Stimulated activated CD8-positive, alpha-beta memory T cell treated with anti-CD3 and anti-CD28 coated beads, Interleukin-4, amount 100 ng/mL, for 48 hours (primary cell): ENCODE measurements at regions not wholly inside any gene's neighbourhood (a gene's known extent, or its start where the extent isn't known, plus 50 kb on each side); places are given as distances from the start of the nearest gene placed in this dataset.
"Not testable (repeated sequence)": the region's sequence is repeated elsewhere in the genome, so short reads cannot be mapped to it uniquely, and the experiment has no call there.

Experiments used
- DNase-seq: peaks from one replicate; pipeline ENCODE4 v3.0.0-alpha.2; 2020

DNA sequence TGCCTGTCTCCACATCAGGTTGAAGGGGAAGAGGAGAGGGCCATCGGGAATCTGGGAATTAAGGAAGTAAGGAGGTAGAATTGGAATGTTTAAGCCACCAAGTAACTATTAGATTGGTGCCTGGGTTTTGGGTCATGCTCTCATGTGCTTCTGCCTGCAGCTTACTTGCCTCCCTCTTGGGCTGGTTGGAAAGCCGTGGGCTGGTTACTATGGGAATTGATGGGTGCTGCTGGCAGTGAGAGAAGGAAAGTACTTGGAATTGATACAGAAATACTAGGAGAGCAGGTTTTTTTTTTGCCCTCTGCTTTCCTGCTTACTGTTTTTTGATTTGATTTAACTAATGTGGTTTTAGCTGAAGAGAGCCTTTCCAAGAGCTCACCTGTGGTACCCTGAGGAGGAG lies 493.5 kb upstream of the RGS6 start:
- DNase-seq: no peak

DNA sequence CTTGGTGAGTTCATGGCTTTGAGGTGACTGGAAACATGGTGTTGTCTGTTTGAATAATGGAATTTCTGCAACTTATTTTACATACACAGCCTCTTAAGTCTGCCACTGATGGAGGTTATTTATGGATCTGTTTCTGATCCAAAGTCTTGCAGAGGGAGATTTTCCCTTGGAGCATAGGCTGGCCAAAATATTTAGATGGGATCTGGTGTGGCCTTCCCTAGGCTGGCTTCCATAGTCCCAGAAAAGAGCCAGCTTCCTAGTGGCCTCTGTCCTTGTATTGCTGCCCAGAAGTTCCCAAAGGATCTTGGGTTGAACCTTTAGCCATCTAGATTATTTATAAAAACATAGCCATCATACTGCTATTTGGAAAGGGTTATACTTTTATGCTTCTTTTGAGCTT lies 491.1 kb upstream of the RGS6 start:
- DNase-seq: no peak

DNA sequence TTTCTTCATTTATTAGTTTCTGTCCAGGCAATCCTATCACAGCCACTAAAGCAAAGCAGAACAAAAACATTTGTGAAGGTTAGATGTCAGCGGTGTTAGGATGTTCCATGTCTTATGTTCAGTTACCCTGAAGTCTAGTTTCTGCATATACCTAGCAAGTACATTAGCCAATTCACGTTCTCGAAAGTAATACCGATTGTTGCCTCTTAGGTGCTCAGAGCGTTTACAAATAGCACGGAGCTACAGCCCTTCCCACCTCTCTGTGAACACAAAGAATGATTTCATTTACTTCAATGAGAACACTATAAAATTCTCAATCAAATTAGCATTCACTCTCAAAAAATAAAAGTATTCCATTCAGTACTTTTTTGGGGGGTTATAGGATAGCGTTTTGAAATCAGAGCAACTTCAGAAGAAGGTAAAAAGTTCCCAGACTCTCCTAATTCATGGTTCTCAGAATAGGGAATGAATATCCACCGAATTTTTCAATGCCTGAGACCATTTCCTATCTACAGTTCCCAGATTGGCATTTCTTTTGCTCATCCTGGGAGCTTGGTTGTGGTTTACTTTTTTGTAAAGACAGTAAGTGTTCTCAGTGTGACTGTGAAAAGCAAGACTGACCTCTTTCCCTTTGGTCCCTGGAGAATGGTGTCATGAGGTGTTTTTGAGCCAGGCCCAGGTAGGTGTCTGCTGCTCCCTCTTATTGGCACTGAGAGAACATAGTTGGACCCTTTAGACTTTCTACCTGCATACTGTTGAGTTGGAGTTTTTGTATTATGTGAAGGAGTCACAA lies 488.0 kb upstream of the RGS6 start:
- DNase-seq: no peak

DNA sequence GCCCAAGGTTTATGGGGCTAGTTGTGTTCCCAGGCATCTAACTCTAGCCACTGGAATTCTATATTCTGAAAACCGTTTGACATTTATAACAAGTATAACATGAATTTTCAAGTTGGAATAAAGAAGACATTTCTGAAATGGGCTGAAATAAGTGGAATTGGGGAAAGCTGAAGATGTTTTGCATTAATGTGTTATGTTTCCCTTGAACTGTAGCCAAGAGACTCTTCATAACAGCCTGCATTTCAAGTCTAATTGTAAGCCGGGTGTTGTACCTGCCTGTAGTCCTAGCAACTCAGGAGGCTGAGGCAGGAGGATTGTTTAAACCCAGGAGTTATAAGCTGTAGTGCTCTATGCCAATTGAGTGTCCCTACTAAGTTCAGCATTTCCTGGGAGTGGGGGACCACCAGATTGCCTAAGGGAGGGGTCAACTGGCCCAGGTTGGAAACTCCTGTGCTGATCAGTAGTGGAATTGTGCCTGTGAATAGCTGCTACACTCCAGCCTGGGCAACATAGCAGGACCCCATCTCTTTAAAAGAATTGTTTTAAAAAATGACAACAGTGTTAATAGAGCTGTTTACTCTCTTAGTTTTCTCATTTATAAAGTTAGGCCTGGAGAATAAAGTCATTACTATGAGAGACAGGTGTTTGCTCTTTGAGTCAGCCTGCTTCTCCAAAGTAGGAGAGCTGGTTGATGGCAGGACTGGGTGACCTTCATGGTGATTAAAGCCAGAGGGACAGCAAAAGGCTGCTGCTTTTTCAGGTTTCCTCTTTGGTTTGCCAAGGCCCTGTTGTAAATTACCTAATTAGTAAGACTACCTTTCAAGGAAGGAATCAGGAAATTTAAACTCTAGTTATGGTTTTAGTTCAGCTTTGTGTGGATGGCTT lies 483.6 kb upstream of the RGS6 start:
- no peak for DNase-seq

DNA sequence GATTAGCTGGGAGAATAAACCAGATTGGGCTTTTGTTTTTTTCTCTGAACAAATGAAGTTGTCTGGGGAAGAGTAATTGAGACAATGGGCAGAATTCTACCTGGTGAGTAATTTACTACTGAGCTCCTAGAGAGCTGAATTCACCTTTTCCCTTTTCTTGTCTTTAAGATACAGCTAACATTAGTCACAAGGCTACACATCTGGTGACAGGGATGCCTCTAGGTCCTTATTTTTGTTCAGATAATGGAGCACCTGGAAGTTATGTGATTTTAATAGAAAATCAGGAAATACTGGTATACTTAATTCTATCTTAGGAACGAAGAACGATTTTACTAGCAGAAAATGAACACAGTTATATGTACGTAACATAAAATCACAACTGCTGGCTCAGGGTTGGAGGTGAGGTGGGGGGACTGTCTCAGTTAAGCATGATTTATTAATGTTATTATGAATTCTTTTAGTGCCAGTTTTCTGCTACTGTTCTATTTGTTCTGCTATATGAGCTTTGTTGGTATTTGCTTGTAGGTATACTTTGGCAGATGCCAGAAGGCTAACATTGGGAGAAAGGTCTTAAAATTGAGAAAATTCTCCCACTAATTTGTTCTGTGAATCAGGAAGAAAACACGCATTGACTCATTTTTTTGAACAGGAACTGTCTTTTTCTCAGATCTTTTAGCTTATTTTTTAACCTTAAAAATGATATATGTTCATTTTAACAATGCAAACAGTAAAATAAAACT lies 482.7 kb upstream of the RGS6 start:
- DNase-seq: no peak

DNA sequence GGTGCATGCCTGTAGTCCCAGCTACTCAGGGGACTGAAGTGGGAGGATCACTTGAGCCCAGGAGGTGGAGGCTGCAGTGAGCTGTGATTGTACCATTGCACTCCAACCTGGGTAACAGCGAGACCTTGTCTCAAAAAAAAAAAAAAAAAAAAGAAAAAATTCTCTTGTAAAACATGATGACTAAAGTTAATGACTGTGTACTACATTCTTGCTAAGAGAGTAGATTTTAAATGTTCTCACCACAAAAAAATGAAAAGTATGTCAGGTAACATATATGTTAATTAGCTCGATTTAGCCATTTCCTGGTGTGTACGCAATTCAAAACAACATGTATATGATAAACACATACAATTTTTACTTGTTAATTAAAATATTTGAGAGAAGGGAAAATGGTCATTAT lies 480.7 kb upstream of the RGS6 start:
- DNase-seq: no peak

DNA sequence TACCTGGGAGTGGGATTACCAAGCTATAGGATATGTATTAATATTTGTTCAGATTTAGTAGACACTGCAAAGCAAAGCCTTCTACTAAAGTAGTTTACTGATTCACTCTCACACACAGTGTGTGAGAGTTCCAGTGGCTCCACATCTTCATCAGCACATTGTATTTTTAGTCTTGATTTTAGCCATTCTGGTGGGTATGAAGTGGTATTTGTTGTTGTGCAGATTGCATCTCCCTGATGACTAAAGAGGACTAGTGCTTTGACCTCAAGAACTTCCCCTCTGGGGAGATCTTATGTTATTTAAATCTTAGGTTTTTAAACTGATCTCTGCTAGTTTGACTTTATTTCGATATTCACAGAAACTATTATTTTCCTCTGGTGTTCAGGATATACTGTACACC lies 479.7 kb upstream of the RGS6 start:
- no peak for DNase-seq

DNA sequence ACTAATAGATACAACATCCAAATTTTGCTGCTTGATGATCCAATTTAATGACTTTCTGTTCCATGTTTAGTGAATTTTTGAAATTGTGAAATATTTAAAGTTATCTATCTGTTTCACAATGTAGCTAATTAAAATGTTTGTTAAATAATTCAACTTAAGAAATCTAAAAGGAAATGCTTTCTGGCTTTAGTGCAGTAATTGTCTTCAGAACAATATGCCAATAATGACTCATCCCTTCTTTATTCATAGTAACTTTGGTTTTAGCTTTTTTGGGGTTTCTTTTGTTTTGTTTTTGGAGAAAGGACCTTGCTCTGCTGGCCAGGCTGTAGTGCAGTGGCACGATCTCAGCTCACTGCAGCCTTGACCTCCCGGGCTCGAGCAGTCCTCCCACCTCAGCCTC lies 479.2 kb upstream of the RGS6 start:
- no peak for DNase-seq

DNA sequence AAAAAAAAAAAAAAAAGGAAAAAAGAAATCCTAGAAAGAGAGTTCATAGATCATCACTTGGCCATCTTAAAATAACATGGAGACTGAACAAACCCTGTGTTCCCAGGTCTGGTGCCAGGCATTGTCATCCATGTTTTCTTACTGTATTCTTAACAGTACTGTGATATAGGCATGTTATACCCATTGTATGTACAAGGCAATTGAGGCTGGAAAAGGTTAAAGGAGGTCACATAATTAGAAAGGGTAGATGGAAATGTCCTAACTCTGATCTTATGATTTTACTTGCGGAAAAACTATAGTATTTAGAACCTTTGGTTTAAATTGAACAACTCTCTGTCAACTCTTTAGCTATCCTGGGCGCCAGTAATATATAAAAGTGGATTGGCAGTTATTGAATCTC lies 478.2 kb upstream of the RGS6 start:
- DNase-seq: no peak

DNA sequence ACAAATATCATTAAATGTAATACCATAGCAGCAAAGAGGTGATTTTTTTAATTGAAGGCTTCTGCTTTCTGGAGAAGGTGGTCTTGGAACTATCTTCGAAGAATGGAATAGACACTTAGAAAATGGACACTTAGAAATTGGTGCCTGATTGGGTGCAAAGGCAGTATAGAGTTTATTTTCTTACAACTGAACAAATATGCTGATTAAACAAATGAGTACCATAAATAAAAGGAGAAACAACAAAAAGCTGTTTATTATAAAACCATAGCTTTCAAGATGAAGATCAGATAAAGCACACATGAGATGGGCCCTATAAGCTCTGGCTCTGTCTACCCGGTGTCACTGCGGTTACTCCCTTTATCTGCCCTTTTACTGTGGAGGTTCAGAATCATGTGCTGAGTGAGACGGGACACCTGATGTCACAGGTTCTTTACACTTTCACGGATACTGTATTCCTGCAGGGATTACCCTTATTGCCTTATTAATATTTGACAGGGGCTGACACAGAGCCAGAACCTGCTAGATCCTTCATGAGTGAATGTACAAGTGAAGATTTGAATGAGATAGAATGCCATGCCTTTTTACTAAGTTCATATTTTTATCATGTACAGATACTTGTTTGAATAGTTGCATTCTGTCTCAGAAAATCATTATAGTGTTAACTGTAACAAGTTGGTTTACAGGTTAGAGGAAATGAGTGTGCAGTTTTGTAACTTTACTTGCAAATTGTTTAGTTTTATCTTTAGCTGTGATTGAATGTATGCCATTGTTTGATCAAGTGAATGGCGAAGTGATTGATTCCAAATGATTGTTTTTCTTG lies 477.5 kb upstream of the RGS6 start:
- DNase-seq: no peak

DNA sequence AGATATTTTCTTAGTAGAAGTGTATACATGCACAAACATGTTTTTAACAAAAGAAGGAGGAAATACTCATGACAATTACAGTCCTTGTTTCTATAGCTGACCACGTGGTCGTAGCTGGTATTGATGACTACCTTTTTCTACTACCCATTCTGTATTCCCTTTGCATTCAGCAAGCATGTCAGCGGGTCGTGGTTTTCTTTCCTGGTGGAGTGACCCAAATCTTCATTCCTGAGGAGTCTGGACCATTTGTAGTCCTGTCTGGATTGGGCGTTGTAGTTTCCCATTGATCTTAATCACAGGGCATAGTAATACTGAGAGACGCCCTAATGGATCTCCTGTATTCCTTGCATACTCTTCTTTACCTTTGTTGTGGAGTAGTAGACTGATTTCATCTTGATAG lies 472.1 kb upstream of the RGS6 start:
- DNase-seq: no peak

DNA sequence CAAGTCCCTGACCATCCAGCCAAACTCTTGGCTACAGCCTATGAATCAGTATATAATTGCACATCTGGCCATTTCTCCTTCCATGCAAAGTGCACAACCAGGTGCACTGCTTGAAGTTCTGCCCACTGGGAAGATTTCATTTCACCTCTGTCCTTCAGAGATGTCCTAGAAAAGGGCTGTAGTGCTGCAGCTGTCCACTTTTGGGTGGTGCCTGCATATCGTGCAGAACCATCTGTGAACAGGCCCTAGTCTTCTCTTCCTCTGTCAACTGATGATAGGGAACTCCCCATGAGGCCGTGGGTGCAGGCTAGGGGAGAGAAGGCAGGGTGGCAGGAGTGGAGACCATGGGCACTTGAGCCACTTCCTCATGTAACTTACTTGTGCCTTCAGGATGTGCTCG lies 470.6 kb upstream of the RGS6 start:
- not testable (repeated sequence) for DNase-seq

DNA sequence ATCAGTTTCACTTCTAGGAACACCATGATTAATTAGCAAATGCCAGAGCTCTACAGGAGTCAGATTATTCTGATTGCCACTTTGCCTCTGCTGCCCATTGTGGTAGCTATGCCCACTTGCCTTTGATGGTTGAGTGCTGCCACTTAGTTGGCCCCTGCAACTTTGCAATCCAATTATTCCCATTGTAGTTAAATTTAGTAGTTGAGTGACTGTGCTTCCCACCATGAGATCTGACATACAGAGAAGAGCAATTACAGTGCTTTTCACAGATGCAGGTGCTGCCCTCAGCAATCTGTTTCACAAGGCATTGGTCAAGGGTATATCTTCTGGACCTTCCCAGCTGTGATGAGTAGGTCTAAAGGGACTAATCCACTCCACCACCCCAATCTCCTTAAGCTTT lies 468.4 kb upstream of the RGS6 start:
- no peak for DNase-seq

DNA sequence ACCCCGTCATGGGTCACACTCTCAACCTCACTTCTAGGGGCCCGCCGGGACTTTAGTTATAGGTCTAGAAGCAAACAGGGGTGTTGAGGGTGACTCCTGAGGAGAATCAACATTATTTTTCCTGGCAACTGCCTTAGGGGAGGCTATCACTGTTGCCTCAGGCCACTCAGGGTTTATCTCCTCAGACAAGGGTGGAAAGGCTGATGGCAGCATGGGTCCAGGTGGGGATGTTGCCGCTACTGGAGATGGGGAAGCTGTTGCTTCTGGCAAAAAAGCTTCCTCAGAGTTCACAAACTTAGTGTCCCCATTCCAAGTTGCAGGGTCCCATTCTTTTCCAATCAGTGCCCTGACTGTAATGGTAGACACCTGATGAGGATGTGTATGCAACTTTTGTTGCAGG lies 467.4 kb upstream of the RGS6 start:
- no peak for DNase-seq

DNA sequence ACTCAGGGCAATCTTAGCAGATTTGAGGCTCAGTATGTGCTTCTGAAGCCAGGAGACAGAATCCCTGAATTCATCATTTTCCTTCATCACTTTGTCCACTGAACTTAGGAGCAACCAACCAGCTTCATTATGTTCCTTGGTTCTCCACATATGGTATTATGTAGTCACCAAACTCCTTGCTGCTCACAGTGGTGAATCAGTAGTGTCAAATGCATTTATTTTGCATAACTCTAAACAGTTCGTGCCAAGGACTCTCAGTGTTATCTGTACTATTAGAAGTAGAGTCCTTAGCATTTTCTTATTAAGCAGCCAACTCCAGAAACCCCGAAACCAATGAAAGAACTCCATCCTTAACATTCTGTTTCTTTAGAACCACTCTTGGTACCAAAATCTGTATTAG lies 466.9 kb upstream of the RGS6 start:
- DNase-seq: no peak

DNA sequence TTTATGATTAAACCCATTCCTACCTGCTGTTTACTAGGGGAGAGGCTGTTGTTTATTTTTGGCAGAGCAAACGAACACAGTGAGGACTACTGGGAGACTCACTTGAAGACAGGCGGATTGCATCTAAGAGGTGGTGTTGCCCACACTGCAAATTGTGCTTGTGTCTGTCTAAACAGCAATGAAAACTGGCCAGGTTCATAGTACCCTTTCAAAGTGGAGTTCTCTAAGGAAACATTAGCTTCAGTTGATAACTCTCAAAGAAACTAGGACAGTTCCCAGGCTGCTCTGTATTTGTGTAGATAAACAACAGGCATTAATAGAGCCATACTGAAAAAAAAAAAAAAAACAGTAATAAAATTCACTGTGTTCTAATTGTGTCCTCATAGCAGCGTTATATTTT lies 466.0 kb upstream of the RGS6 start:
- no peak for DNase-seq

DNA sequence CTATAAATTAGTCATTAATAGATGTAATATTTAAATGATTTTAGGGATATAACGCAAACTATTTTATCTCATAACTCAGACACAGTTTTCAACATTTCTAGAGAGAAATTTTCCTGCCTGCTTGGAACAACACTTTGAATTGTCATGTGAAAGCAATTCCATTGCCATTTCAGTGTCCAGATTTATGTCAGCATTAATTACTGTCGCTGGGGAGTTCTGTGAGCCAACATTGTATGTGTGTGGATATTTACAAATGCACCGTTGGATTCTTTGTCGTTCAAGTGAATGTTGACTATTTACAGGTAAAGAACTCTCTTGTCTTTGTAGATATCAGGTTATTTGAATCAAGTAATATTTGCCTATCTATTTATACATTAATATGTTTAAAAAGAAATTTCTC lies 465.3 kb upstream of the RGS6 start:
- no peak for DNase-seq

DNA sequence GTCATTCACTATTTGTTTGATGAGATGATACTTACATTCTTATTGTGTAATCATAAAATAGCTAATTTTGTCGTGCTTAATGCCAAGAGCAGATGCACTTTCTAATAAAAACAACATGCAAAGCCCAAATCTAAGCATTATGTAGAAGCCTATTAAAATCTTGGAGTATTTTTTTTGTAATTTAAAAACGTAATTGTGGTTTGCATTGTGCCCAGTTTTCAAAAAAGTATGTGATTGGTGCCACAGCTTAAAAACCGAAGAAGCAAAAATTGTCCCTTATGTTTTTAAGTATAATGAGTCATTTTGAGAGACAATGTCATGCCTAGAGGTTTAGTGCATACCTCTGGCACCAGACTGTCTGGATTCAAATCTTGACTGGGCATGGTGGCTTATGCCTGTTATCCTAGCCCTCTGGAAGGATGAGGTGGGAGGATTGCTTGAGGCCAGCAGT lies 464.8 kb upstream of the RGS6 start:
- DNase-seq: no peak

DNA sequence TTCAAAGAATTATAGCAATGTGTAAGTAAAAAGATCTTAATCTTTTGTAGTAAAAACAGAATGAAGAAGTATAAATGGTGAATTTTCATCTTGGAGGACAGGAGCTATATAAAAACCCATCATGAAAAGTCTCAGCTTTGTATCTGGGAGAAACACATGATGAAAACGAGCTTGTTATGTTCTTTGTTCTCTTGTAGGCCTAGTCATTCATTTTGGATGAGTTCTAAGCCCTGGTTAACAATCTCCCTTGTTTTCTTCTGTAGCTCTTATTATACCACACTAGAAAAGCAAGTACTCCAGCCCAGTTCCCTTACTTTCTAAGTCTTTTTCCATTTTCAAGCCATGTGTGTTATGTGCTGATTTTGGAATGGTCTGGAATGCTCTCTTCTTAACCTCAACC lies 463.5 kb upstream of the RGS6 start:
- no peak for DNase-seq

DNA sequence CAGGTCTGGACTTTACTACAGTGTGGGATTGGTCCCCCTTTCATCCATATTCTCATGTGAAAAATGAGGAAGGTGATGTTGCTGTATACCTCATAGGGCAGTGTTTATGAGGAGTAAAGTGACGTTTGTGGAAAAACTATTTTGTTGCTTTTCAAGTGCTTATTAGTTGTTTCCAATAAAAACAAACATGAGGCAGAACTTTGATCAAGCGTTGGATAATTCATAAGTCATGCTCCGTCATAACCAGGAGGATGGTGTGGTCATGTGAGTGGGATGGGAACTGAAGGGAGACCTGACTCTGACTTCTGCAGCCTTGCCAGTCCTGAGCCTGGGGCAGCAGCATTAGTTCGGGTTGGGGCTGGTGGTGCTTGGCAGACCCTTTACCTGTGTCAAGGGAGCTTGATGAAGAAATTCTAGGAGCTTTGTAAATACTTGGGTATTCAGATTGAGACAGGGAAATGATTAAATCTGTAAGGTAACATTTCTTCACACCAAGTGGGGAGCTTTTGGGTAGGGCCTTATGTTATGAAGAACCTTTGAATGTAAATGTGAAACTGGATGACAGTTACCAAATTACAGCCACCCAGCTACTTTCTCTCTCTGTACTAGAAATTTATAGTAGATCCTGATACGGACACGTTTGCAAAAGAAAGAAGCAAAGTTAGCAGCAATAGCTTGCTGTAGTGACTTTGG lies 462.4 kb upstream of the RGS6 start:
- DNase-seq: no peak

DNA sequence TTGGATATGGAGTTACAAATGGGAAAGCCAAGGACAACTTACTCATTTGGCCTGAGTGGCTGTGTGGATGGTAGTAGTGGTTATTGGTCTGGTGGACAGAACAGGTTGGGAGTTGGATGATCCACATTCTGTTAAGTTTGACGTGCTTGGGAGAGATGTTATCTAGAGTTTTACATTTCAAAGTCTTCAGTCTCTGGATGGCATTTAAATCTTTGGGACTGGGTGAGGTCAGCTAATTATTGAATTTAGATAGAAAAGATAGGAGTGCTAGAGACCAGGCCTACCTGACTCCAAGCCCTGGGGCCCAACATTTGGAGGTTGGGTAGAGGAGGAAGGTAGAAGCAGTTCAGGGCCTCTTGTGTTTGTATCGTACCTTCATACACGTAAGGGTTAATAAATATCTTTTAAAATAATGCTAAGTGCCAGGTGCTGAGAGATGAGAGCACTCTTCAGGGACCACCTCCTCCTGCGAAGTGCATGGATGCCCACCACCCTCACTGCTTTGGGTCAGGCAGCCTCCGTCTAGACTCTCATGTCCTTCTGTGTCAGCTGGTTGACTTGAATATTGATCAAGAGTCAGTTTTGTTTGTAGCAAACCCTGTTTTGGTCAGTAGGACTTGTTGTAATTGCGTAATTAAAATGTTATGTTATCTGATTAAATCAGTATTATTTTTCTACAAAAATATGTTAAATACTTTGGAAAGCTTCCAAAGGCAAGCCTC lies 460.4 kb upstream of the RGS6 start:
- DNase-seq: no peak
